B cell (primary cell): ENCODE measurements at regions not wholly inside any gene's neighbourhood (a gene's known extent, or its start where the extent isn't known, plus 50 kb on each side); places are given as distances from the start of the nearest gene placed in this dataset.

Experiments
- ATAC-seq: fragments of 200-7000 bp; cut with Tn5 transposase; one replicate; pipeline ENCODE4 v1.10.0; 2021; ENCODE audit warnings: low read depth, mild to moderate bottlenecking, moderate number of reproducible peaks, moderate library complexity
- CTCF ChIA-PET: fragments of 350-600 bp; sonication (Branson Sonifier 250); formaldehyde crosslinking; loops from one replicate; lab custom pipeline; 2021; ENCODE audit warnings: antibody characterized with exemption, inconsistent platforms; lab: Charles Lee
- POLR2A ChIA-PET: fragments of 350-600 bp; sonication (Branson Sonifier 250); formaldehyde crosslinking; loops from one replicate; lab custom pipeline; 2021; ENCODE audit warnings: antibody characterized with exemption; lab: Charles Lee
- DNase-seq: peaks from one replicate; pipeline ENCODE4 v3.0.0; 2013
- H2AFZ ChIP-seq: 2 replicates; pipeline ENCODE4 v1.6.1; 2012; ENCODE audit warnings: mild to moderate bottlenecking, low read depth, low read length; ENCODE audit not compliant: insufficient read depth, poor library complexity, severe bottlenecking
- H3K27ac ChIP-seq, 2 donors: 1 replicate in 1 of 2; 2 replicates in 1 of 2; pipeline ENCODE4 v1.5.1; 2012 to 2013; ENCODE audit warnings: low read length in 2 of 2, mild to moderate bottlenecking in 2 of 2, moderate library complexity in 1 of 2
- H3K27me3 ChIP-seq, 4 experiments: fragments of 200-600 bp in 1 of 4; sonication (generic) in 1 of 4; replicated peaks in 1 of 4; 1 replicate in 2 of 4; 2 replicates in 2 of 4; pipeline versions ENCODE4 v1.6.1 to v1.7.0; 2013 to 2016; ENCODE audit warnings: low read length in 3 of 4, mild to moderate bottlenecking in 2 of 4, mixed read lengths in 1 of 4, moderate library complexity in 1 of 4; ENCODE audit not compliant: insufficient read depth in 4 of 4, control insufficient read depth in 3 of 4; ENCODE audit errors: control extremely low read depth in 1 of 4
- H3K36me3 ChIP-seq, 2 experiments: replicated peaks in 1 of 2; 1 replicate in 1 of 2; 2 replicates in 1 of 2; pipeline versions ENCODE4 v1.6.1 to v1.7.1; 2013; ENCODE audit warnings: low read length in 1 of 2; ENCODE audit not compliant: insufficient read depth in 2 of 2, control insufficient read depth in 1 of 2; ENCODE audit errors: control extremely low read depth in 1 of 2, extremely low read depth in 1 of 2
- H3K4me1 ChIP-seq, 2 donors: fragments of 200-600 bp in 1 of 2; sonication (generic) in 1 of 2; 1 replicate in 1 of 2; 2 replicates in 1 of 2; pipeline versions ENCODE4 v1.5.1 to v1.6.1; 2013 to 2017; ENCODE audit warnings: low read length in 2 of 2; ENCODE audit not compliant: control insufficient read depth in 2 of 2, insufficient read depth in 2 of 2
- H3K4me2 ChIP-seq: replicated peaks from 2 replicates; pipeline ENCODE3; 2012; ENCODE audit warnings: mild to moderate bottlenecking, low read depth, low read length; ENCODE audit not compliant: poor library complexity, severe bottlenecking
- H3K4me3 ChIP-seq, 5 experiments: fragments of 200-600 bp in 1 of 5; sonication (generic) in 1 of 5; 1 replicate in 3 of 5; 2 replicates in 2 of 5; pipeline versions ENCODE4 v1.5.1 to v1.7.0; 2011 to 2016; ENCODE audit warnings: low read length in 4 of 5, mild to moderate bottlenecking in 4 of 5, low read depth in 2 of 5, control low read depth in 1 of 5, moderate library complexity in 1 of 5; ENCODE audit not compliant: insufficient read depth in 1 of 5; ENCODE audit errors: control extremely low read depth in 1 of 5, extremely low read depth in 1 of 5
- H3K79me2 ChIP-seq: fragments of 200-600 bp; sonication (generic); one replicate; pipeline ENCODE4 v1.6.0; 2016; ENCODE audit warnings: low read length; ENCODE audit not compliant: control insufficient read depth, insufficient read depth
- H3K9ac ChIP-seq: fragments of 200-600 bp; sonication (generic); 2 replicates; pipeline ENCODE4 v1.6.1; 2017; ENCODE audit warnings: mild to moderate bottlenecking, low read length, moderate library complexity
- H3K9me3 ChIP-seq, 3 donors: one replicate each; pipeline versions ENCODE4 v1.6.1 to v1.7.1; 2013; ENCODE audit warnings: low read length in 2 of 3; ENCODE audit not compliant: control insufficient read depth in 2 of 3, insufficient read depth in 1 of 3; ENCODE audit errors: control extremely low read depth in 1 of 3
- H4K20me1 ChIP-seq: 2 replicates; pipeline ENCODE4 v1.6.0; 2012; ENCODE audit warnings: mild to moderate bottlenecking, low read length; ENCODE audit not compliant: insufficient read depth, control insufficient read depth, poor library complexity, severe bottlenecking
- H3K27ac Mint-ChIP-seq: one replicate; pipeline ENCODE4 v1.8.0; 2021; ENCODE audit warnings: mixed read lengths
- H3K27me3 Mint-ChIP-seq: one replicate; pipeline ENCODE4 v1.8.0; 2021; ENCODE audit warnings: mixed read lengths
- H3K4me1 Mint-ChIP-seq: one replicate; pipeline ENCODE4 v1.8.0; 2021; ENCODE audit warnings: mixed read lengths
- H3K4me3 Mint-ChIP-seq: one replicate; pipeline ENCODE4 v1.8.0; 2021; ENCODE audit warnings: mixed read lengths
- H3K9me3 Mint-ChIP-seq: one replicate; pipeline ENCODE4 v1.8.0; 2022; ENCODE audit warnings: mixed read lengths; ENCODE audit not compliant: insufficient read depth
- CTCF ChIP-seq: fragments of 200-600 bp; IDR thresholded peaks from one replicate; pipeline ENCODE4 v1.8.0; 2022; ENCODE audit warnings: antibody characterized with exemption, mild to moderate bottlenecking
- EZH2 ChIP-seq: IDR thresholded peaks from 2 replicates; pipeline ENCODE4 v1.6.1; 2012; ENCODE audit warnings: borderline replicate concordance, low read depth, mild to moderate bottlenecking, moderate library complexity, low read length; ENCODE audit not compliant: insufficient read depth, poor library complexity, severe bottlenecking
- WGBS: methylation state at CpG from one replicate; pipeline ENCODE4 v1.1.5; 2013; ENCODE audit warnings: missing lambda C conversion rate; ENCODE audit not compliant: insufficient coverage; 5-methylcytosine and 5-hydroxymethylcytosine counted together
- intact Hi-C: fragments of 100-400 bp; cut with micrococcal nuclease; formaldehyde crosslinking; loops from one replicate; pipeline ENCODE4 v1.10.0; 2022

GRCh38 chr11:109305009-109305408, 117.0 kb upstream of the C11orf87 start:
- WGBS: 91% methylated on average over 7 of the region's 7 CpGs
- no peak overlapping the region for H3K4me2 ChIP-seq

GRCh38 chr11:109306322-109306721, 115.7 kb upstream of the C11orf87 start:
- no peaks in the 10 kb centered on the region for H3K4me1 ChIP-seq
- Mint-ChIP-seq H3K4me1 (no peaks in the 10 kb centered on the region), H3K4me3 (no peak overlapping the region), H3K27ac (no peak overlapping the region), H3K9me3 (no peaks in the 10 kb centered on the region), H3K27me3 (no peaks in the 10 kb centered on the region)
- no peaks in the 10 kb centered on the region for H4K20me1 ChIP-seq
- POLR2A ChIA-PET: no interaction called here
- H3K79me2 ChIP-seq: no peaks in the 10 kb centered on the region
- H2AFZ ChIP-seq: no peak overlapping the region
- H3K27ac ChIP-seq: no peak overlapping the region
- no peak overlapping the region for H3K4me3 ChIP-seq
- no peaks in the 10 kb centered on the region for H3K9me3 ChIP-seq
- CTCF ChIA-PET: no interaction called here
- DNase-seq: no peak
- H3K9ac ChIP-seq: no peak overlapping the region
- intact Hi-C loops: no loop called here
- no peak overlapping the region for H3K4me2 ChIP-seq
- no peak for ATAC-seq
- no peaks in the 10 kb centered on the region for H3K27me3 ChIP-seq
- no peaks in the 10 kb centered on the region for H3K36me3 ChIP-seq
- TF ChIP-seq EZH2: no peak
- no peak for TF ChIP-seq CTCF
- no CpG with 5 or more reads among the region's 2 CpGs for WGBS

More at GRCh38 chr11:109305009-109305408, 117.0 kb upstream of the C11orf87 start:
- no peaks in the 10 kb centered on the region for H3K79me2 ChIP-seq
- TF ChIP-seq EZH2: no peak
- TF ChIP-seq CTCF: no peak
- POLR2A ChIA-PET: no interaction called here
- Mint-ChIP-seq H3K4me1 (no peaks in the 10 kb centered on the region), H3K27ac (no peak overlapping the region), H3K4me3 (no peak overlapping the region), H3K9me3 (no peaks in the 10 kb centered on the region), H3K27me3 (no peaks in the 10 kb centered on the region)
- H3K9ac ChIP-seq: no peak overlapping the region
- no peak overlapping the region for H3K4me3 ChIP-seq
- no peaks in the 10 kb centered on the region for H3K36me3 ChIP-seq
- no peaks in the 10 kb centered on the region for H3K4me1 ChIP-seq
- ATAC-seq: no peak
- H3K27ac ChIP-seq: no peak overlapping the region
- H4K20me1 ChIP-seq: no peaks in the 10 kb centered on the region
- intact Hi-C loops: no loop called here
- H2AFZ ChIP-seq: no peak overlapping the region
- H3K9me3 ChIP-seq: no peaks in the 10 kb centered on the region
- no peak for DNase-seq
- H3K27me3 ChIP-seq: no peaks in the 10 kb centered on the region
- CTCF ChIA-PET: no interaction called here
